Peyer's patch (tissue), 4 donors: ENCODE measurements at regions not wholly inside any gene's neighbourhood (a gene's known extent, or its start where the extent isn't known, plus 50 kb on each side); places are given as distances from the start of the nearest gene placed in this dataset.

Experiments
- DNase-seq, 3 donors: peaks; one replicate each; pipeline ENCODE4 v3.0.0-alpha.2; 2017 to 2019
- H3K27ac ChIP-seq, 4 donors: fragments of 200-600 bp; sonication (generic); one replicate each; pipeline ENCODE4 v1.5.1; 2016 to 2019
- H3K27me3 ChIP-seq, 2 donors: fragments of 200-600 bp; sonication (generic); one replicate each; pipeline ENCODE4 v1.5.1; 2019
- H3K36me3 ChIP-seq, 3 donors: fragments of 200-600 bp; sonication (generic); one replicate each; pipeline ENCODE4 v1.5.1; 2016 to 2019
- H3K4me1 ChIP-seq, 4 donors: fragments of 200-600 bp; sonication (generic); one replicate each; pipeline ENCODE4 v1.5.1; 2016 to 2019
- H3K4me3 ChIP-seq, 4 donors: fragments of 200-600 bp; sonication (generic); 1 replicate in 3 of 4; 2 replicates in 1 of 4; pipeline ENCODE4 v1.5.1; 2016 to 2019; ENCODE audit warnings: mild to moderate bottlenecking in 1 of 4
- H3K9me3 ChIP-seq, 4 donors: fragments of 200-600 bp; sonication (generic); one replicate each; pipeline ENCODE4 v1.5.1; 2016 to 2019; ENCODE audit warnings: mild to moderate bottlenecking in 1 of 4
- POLR2A ChIP-seq, 2 donors: fragments of 450-650 bp; IDR thresholded peaks; one replicate each; pipeline ENCODE4 v1.5.1; 2017; ENCODE audit warnings: antibody characterized with exemption in 2 of 2, mild to moderate bottlenecking in 2 of 2, moderate library complexity in 2 of 2
- TF ChIP-seq, protein P1 (sequence below), 6 experiments: fragments of 450-650 bp in 4 of 6; fragments of 200-600 bp in 2 of 6; sonication (generic) in 1 of 6; IDR thresholded peaks; one replicate each; pipeline ENCODE4 v1.5.1; 2017 to 2019; ENCODE audit warnings: antibody characterized with exemption in 6 of 6, mild to moderate bottlenecking in 3 of 6, moderate library complexity in 1 of 6

DNA sequence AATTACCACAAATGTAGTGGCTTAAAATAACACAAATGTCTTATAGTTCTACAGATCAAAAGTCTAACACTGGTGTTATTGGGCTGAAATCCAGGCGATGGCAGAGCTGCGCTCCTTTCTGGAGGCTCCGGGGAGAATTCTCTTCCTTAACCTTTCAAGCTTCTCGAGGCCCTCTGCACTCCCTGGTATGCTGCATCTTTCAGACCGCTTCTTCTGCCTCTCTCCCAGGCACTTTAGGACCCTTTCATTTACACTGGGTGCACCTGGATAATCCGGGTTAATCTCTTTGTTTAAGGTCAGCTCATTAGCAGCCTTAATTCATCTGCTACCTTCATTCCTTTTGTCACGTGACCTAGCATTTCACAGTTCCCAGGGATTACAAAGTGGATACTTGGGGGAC, 211.3 kb upstream of the RFC3 start:
- H3K36me3 ChIP-seq, result no peaks in the 10 kb centered on the region
- no peak for TF ChIP-seq POLR2A (IDR thresholded peaks at IDR 0.05)
- TF ChIP-seq, protein P1, sequence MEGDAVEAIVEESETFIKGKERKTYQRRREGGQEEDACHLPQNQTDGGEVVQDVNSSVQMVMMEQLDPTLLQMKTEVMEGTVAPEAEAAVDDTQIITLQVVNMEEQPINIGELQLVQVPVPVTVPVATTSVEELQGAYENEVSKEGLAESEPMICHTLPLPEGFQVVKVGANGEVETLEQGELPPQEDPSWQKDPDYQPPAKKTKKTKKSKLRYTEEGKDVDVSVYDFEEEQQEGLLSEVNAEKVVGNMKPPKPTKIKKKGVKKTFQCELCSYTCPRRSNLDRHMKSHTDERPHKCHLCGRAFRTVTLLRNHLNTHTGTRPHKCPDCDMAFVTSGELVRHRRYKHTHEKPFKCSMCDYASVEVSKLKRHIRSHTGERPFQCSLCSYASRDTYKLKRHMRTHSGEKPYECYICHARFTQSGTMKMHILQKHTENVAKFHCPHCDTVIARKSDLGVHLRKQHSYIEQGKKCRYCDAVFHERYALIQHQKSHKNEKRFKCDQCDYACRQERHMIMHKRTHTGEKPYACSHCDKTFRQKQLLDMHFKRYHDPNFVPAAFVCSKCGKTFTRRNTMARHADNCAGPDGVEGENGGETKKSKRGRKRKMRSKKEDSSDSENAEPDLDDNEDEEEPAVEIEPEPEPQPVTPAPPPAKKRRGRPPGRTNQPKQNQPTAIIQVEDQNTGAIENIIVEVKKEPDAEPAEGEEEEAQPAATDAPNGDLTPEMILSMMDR (IDR thresholded peaks at IDR 0.05), result no peak
- H3K27ac ChIP-seq, result no peak overlapping the region
- peaks cover 0 to 2% (median 0%) of the 10 kb centered on the region in 4 donors for H3K9me3 ChIP-seq
- no peaks in the 10 kb centered on the region for H3K27me3 ChIP-seq
- H3K4me3 ChIP-seq, result no peak overlapping the region
- no peak for DNase-seq
- H3K4me1 ChIP-seq, result no peaks in the 10 kb centered on the region

DNA sequence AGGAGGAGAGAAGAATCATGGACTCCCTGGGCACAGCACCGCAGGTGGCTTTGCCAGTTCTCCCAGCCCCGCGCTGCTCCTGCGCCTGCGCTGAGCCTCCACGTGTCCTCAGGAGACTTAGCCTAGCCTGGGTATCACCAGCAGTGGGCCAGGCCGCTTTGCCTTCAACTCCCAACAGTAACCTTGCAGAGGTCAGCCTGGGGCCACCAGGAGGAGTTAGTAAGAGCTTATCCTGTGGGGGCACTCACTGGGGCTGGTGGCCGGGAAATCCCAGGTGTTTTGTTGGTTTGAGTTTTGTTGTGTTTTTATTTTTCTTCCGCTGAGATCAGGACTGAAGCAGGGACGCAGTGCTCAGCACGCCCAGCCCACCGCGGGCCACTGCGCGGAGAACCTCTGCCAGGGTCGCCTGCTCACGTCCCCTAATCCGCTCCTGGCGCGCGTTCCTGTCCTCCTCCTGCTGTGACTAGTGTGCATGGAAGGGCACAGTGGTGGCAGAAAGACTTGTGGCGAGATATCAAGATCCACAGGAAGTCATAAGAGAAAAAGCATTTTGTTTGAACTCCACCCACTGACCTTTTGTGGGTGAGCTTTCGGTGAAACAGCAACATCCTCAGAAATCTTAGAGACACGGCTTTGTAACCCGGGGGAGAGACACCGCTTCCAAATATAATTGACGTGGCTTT, 207.4 kb upstream of the RFC3 start:
- Histone ChIP-seq H3K9me3 (no peaks in the 10 kb centered on the region), H3K27ac (peak overlapping the region; percentile 33 to 73 (median 56)), H3K36me3 (no peaks in the 10 kb centered on the region), H3K4me3 (peak overlapping the region in 1 of 4 donors; percentile 22), H3K27me3 (no peaks in the 10 kb centered on the region), H3K4me1 (no peaks in the 10 kb centered on the region)
- peak in 2 of 3 donors; percentile 37 to 57 for DNase-seq
- TF ChIP-seq POLR2A (IDR thresholded peaks at IDR 0.05), result no peak
- TF ChIP-seq, protein P1 (IDR thresholded peaks at IDR 0.05), result no peak

DNA sequence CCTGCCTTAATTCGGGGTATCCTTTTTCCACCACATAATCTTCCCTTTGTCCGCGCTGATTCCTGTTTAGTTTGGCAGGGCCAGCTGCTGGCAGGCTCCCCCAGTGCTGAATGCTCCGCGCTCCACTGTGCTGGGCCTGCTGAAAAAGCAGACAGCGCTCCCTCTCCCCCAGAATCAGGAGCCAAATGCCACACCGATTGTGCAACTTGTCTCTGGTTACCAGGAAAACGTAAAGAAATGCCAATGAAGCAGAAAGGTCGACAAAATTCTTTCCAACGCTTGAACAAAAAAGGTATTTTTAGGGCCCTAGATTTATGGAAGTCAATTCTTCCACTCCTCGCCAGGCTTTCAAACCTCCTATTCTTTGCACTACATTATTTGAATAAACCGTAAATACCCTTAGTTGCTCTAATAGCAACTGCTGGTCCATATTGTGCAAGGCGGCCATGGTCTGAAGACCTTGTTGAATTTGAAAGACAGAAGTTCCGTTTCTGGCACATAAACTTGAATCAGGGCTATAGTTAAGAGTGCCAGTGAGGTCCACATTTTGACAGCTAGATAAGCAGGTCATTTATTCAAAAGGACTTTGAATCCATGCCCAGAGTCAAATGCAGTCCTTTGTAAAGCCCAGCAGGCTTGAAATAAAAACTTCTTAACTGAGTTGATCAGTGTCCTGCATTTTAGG, 206.7 kb upstream of the RFC3 start:
- no peak for DNase-seq
- H3K27ac ChIP-seq, result peak overlapping the region in 3 of 4 donors; percentile 45 to 73 (median 67)
- H3K36me3 ChIP-seq, result no peaks in the 10 kb centered on the region
- TF ChIP-seq POLR2A (IDR thresholded peaks at IDR 0.05), result no peak
- TF ChIP-seq, protein P1 (IDR thresholded peaks at IDR 0.05), result no peak
- no peaks in the 10 kb centered on the region for H3K4me1 ChIP-seq
- no peak overlapping the region for H3K4me3 ChIP-seq
- no peaks in the 10 kb centered on the region for H3K27me3 ChIP-seq
- H3K9me3 ChIP-seq, result no peaks in the 10 kb centered on the region

DNA sequence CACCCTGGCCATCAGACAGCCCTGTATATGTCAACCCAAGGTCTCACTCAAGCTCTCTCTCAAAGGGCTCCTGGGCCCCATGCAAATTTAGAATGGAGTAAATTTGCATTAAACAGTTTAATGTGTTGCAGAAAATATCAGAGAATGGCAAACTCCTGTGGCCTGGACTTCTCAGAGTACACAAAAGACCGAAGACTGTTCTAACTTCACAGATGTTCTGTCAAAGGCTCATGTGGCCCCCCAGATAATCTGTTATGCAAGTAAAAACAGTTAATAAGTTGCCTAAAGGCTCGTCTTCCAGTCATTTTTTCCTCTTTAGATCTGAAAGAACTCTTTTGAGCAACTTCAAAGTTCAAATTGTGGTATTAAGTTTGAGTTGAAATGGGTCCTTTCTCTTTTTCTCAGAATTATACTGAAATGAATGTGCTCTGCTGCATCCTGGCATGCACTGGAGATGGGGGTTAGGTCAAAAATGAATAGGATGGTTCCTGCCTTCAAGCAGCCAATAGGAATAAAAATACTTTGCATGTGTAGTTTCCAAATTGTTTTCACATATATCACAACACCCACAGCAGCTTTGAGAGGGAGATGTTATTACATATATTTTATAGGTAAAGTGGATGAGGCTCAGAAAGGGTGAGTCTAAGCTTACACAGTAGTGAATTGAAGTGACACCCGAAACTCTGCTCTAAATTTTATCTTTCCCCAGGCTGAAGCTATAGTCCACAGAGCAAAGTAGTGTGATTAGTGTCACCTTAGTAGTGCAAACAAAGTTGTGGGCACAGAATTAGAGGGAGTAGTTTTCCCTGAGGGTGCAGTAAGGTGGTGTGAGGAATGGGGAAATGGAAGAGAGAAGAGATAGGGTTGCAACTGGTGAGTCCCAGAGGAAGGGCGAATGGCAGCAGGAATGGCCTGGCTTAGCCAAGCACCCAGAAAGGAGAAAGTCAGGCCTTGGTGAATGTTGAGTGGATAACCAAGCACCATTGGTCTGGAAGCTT, 205.0 kb upstream of the RFC3 start:
- no peak for DNase-seq
- Histone ChIP-seq H3K4me1 (no peaks in the 10 kb centered on the region), H3K27me3 (no peaks in the 10 kb centered on the region), H3K9me3 (no peaks in the 10 kb centered on the region), H3K4me3 (no peak overlapping the region), H3K27ac (no peak overlapping the region), H3K36me3 (no peaks in the 10 kb centered on the region)
- TF ChIP-seq, protein P1 (IDR thresholded peaks at IDR 0.05), result no peak
- TF ChIP-seq POLR2A (IDR thresholded peaks at IDR 0.05), result no peak

DNA sequence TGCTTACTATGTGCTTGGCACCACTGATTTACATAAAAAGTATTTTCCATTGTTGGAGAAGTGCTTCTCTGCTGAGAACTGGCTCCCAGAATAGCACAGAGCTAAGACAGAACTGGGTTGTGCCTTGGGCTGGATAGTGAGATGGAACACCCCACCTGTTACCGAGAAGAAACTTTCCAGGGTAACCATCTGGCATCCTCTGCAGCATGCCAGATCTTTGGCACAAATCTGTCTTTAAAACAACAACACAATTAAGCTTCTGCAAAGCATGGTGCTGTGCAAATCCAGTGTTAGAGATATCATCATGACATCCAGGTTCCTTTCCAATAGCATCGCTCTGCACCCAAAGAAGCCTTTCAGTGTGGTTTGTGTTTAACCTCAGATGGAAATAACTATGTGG, 202.5 kb upstream of the RFC3 start:
- Histone ChIP-seq H3K27ac (peak overlapping the region in 1 of 4 donors; percentile 64), H3K4me3 (no peak overlapping the region), H3K9me3 (no peaks in the 10 kb centered on the region), H3K4me1 (no peaks in the 10 kb centered on the region), H3K36me3 (no peaks in the 10 kb centered on the region), H3K27me3 (no peaks in the 10 kb centered on the region)
- no peak for TF ChIP-seq POLR2A (IDR thresholded peaks at IDR 0.05)
- TF ChIP-seq, protein P1 (IDR thresholded peaks at IDR 0.05), result no peak
- DNase-seq, result no peak
